K562 (cell line): ENCODE measurements at regions not wholly inside any gene's neighbourhood (a gene's known extent, or its start where the extent isn't known, plus 50 kb on each side); places are given as distances from the start of the nearest gene placed in this dataset.

Experiments
- BRD4 ChIP-seq: fragments of 200-600 bp; sonication (generic); IDR thresholded peaks from 2 replicates; pipeline ENCODE4 v1.6.1; 2017; ENCODE audit warnings: inconsistent platforms
- CBX2 ChIP-seq: fragments of 200-600 bp; sonication (generic); IDR thresholded peaks from one replicate; pipeline ENCODE4 v1.6.1; 2012; ENCODE audit warnings: mild to moderate bottlenecking, low read length, inconsistent platforms; ENCODE audit not compliant: insufficient read depth, poor library complexity, severe bottlenecking
- EGR1 ChIP-seq: fragments of 450-650 bp; conservative IDR thresholded peaks from 2 replicates; pipeline ENCODE4 v1.6.1; 2017; ENCODE audit warnings: mild to moderate bottlenecking
- GTF2F1 ChIP-seq: IDR thresholded peaks from 2 replicates; pipeline ENCODE4 v1.6.1; 2011; ENCODE audit warnings: low read depth, low read length, improper control_type of control experiment
- MAX ChIP-seq: sonication (generic); formaldehyde crosslinking; IDR thresholded peaks from 2 replicates; pipeline ENCODE4 v1.9.0; 2022; ENCODE audit warnings: mild to moderate bottlenecking, missing genetic modification reagents
- ZNF707 ChIP-seq: fragments of 250-450 bp; sonication (Bioruptor Pico); conservative IDR thresholded peaks from 2 replicates; pipeline ENCODE4 v1.8.0; 2022; ENCODE audit warnings: inconsistent platforms, mild to moderate bottlenecking, moderate library complexity

- TF ChIP-seq MAX (no peak), EGR1 (no peak), GTF2F1 (no peak), ZNF707 (CRISPR knock-in tag) (no peak), CBX2 (no peak), BRD4 (no peak)
Measured at GRCh38 chr5:2200261-2200950, 317.7 kb upstream of the IRX4 start.
